A673 (cell line): ENCODE measurements at regions not wholly inside any gene's neighbourhood (a gene's known extent, or its start where the extent isn't known, plus 50 kb on each side); places are given as distances from the start of the nearest gene placed in this dataset.

Experiments
- BruUV-seq: library from RNA; stranded (reverse); fragments of 400-500 nt; replicated peaks from 2 replicates; lab custom pipeline; 2021; lab: Mats Ljungman, UMichigan
- CTCF ChIA-PET: fragments of 300-600 bp; sonication (Branson Sonifier 250); formaldehyde crosslinking; loops from one replicate; lab custom pipeline; 2022; ENCODE audit warnings: antibody characterized with exemption; lab: Charles Lee
- POLR2A ChIA-PET: fragments of 300-600 bp; sonication (Branson Sonifier 250); formaldehyde crosslinking; loops from one replicate; lab custom pipeline; 2022; ENCODE audit warnings: antibody characterized with exemption; ENCODE audit not compliant: low non-redundant PET; lab: Charles Lee
- DNase-seq: peaks from one replicate; pipeline ENCODE4 v3.0.0-alpha.2; 2015; ENCODE audit warnings: low spot score
- H3K27ac ChIP-seq: fragments of 200-600 bp; sonication (generic); 2 replicates; pipeline ENCODE4 v1.5.1; 2016; ENCODE audit warnings: mixed run types, low read depth, mild to moderate bottlenecking, mixed read lengths, antibody characterized with exemption, low read length; ENCODE audit not compliant: poor library complexity, severe bottlenecking
- H3K27me3 ChIP-seq: fragments of 200-600 bp; sonication (generic); replicated peaks from 2 replicates; pipeline ENCODE4 v1.6.1; 2017; ENCODE audit warnings: mixed run types, low read depth, mild to moderate bottlenecking, mixed read lengths, antibody characterized with exemption, low read length; ENCODE audit not compliant: insufficient read depth, poor library complexity
- H3K36me3 ChIP-seq: fragments of 200-600 bp; sonication (generic); 2 replicates; pipeline ENCODE4 v1.6.1; 2016; ENCODE audit warnings: mixed run types, mild to moderate bottlenecking, mixed read lengths, antibody characterized with exemption, low read length; ENCODE audit not compliant: insufficient read depth, poor library complexity, severe bottlenecking
- H3K4me1 ChIP-seq: fragments of 200-600 bp; sonication (generic); 2 replicates; pipeline ENCODE4 v1.6.1; 2017; ENCODE audit warnings: mixed run types, mild to moderate bottlenecking, mixed read lengths, antibody characterized with exemption, low read length; ENCODE audit not compliant: insufficient read depth, poor library complexity, severe bottlenecking
- H3K4me3 ChIP-seq: fragments of 200-600 bp; sonication (generic); 2 replicates; pipeline ENCODE4 v1.5.1; 2016; ENCODE audit warnings: low read depth, mixed run types, mild to moderate bottlenecking, mixed read lengths, low read length; ENCODE audit not compliant: poor library complexity, severe bottlenecking
- H3K9me3 ChIP-seq: fragments of 200-600 bp; sonication (generic); 2 replicates; pipeline ENCODE4 v1.6.1; 2016; ENCODE audit warnings: mixed run types, low read depth, mild to moderate bottlenecking, mixed read lengths, antibody characterized with exemption, low read length; ENCODE audit not compliant: poor library complexity, severe bottlenecking
- EZH2 ChIP-seq: fragments of 200-600 bp; sonication (generic); IDR thresholded peaks from 2 replicates; pipeline ENCODE4 v1.6.1; 2017; ENCODE audit warnings: borderline replicate concordance, low read depth, mild to moderate bottlenecking, mixed read lengths, antibody characterized with exemption, low read length; ENCODE audit not compliant: poor library complexity, severe bottlenecking
- intact Hi-C: fragments of 100-400 bp; cut with micrococcal nuclease; formaldehyde crosslinking; loops from one replicate; pipeline ENCODE4 v1.10.0; 2022; ENCODE audit not compliant: unreplicated experiment
- TF ChIP-seq, protein P1 (sequence below): fragments of 300-800, 200-600 bp; sonication (generic); conservative IDR thresholded peaks from 2 replicates; pipeline ENCODE4 v1.5.1; 2017; ENCODE audit warnings: low read depth, mild to moderate bottlenecking, antibody characterized with exemption, low read length, moderate library complexity, mixed read lengths

- CTCF ChIA-PET, result no interaction called here
- POLR2A ChIA-PET, result no interaction called here
- no peak for DNase-seq
These were observed 112.6 kb upstream of the FAM9A start for GRCh38 chrX:8913655-8914409.

GRCh38 chrX:8907688-8908087 is 106.5 kb upstream of the FAM9A start:
- no peaks in the 10 kb centered on the region for H3K9me3 ChIP-seq
- TF ChIP-seq EZH2, result no peak
- TF ChIP-seq, protein P1, sequence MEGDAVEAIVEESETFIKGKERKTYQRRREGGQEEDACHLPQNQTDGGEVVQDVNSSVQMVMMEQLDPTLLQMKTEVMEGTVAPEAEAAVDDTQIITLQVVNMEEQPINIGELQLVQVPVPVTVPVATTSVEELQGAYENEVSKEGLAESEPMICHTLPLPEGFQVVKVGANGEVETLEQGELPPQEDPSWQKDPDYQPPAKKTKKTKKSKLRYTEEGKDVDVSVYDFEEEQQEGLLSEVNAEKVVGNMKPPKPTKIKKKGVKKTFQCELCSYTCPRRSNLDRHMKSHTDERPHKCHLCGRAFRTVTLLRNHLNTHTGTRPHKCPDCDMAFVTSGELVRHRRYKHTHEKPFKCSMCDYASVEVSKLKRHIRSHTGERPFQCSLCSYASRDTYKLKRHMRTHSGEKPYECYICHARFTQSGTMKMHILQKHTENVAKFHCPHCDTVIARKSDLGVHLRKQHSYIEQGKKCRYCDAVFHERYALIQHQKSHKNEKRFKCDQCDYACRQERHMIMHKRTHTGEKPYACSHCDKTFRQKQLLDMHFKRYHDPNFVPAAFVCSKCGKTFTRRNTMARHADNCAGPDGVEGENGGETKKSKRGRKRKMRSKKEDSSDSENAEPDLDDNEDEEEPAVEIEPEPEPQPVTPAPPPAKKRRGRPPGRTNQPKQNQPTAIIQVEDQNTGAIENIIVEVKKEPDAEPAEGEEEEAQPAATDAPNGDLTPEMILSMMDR, result no peak
- H3K27ac ChIP-seq, result no peak overlapping the region
- ChIA-PET POLR2A (interaction anchor here (0.6 kb wide), 1 partner anchor 18 kb away, joined by 3 read pairs; no protein-coding TSS in a partner anchor), CTCF (no interaction called here)
- no peak overlapping the region for H3K4me3 ChIP-seq
- BruUV-seq, result no TSS peak
- DNase-seq, result no peak
- no peaks in the 10 kb centered on the region for H3K36me3 ChIP-seq
- H3K27me3 ChIP-seq, result no peaks in the 10 kb centered on the region
- intact Hi-C loops, result no loop called here
- H3K4me1 ChIP-seq, result no peaks in the 10 kb centered on the region

More at GRCh38 chrX:8913655-8914409, 112.6 kb upstream of the FAM9A start:
- H3K36me3 ChIP-seq, result no peaks in the 10 kb centered on the region
- BruUV-seq, result no TSS peak
- H3K27ac ChIP-seq, result no peak overlapping the region
- TF ChIP-seq, protein P1, result no peak
- no peak for TF ChIP-seq EZH2
- H3K4me1 ChIP-seq, result no peaks in the 10 kb centered on the region
- H3K9me3 ChIP-seq, result no peaks in the 10 kb centered on the region
- no peaks in the 10 kb centered on the region for H3K27me3 ChIP-seq
- intact Hi-C loops, result no loop called here
- H3K4me3 ChIP-seq, result no peak overlapping the region

GRCh38 chrX:8906299-8906938 is 105.2 kb upstream of the FAM9A start:
- H3K27ac ChIP-seq, result no peak overlapping the region
- intact Hi-C loops, result no loop called here
- no peak for DNase-seq
- no peaks in the 10 kb centered on the region for H3K9me3 ChIP-seq
- ChIA-PET POLR2A (no interaction called here), CTCF (no interaction called here)
- no peak overlapping the region for H3K4me3 ChIP-seq
- no peaks in the 10 kb centered on the region for H3K4me1 ChIP-seq
- no TSS peak for BruUV-seq
- H3K27me3 ChIP-seq, result no peaks in the 10 kb centered on the region
- no peaks in the 10 kb centered on the region for H3K36me3 ChIP-seq
- no peak for TF ChIP-seq EZH2
- TF ChIP-seq, protein P1, result no peak
